Lower leg skin (tissue), 3 donors: ENCODE measurements at regions not wholly inside any gene's neighbourhood (a gene's known extent, or its start where the extent isn't known, plus 50 kb on each side); places are given as distances from the start of the nearest gene placed in this dataset.

Source experiments
- CTCF ChIP-seq, 3 donors: fragments of 450-650 bp; IDR thresholded peaks; one replicate each; pipeline ENCODE4 v1.5.1; 2016; ENCODE audit warnings: antibody characterized with exemption in 3 of 3, mild to moderate bottlenecking in 3 of 3, moderate library complexity in 2 of 3
- POLR2A ChIP-seq, 2 donors: fragments of 450-650 bp; IDR thresholded peaks; one replicate each; pipeline ENCODE4 v1.6.1; 2016 to 2017; ENCODE audit warnings: antibody characterized with exemption in 2 of 2, mild to moderate bottlenecking in 1 of 2, moderate library complexity in 1 of 2

GRCh38 chr4:25509646-25510045, 132.6 kb downstream of the ANAPC4 start:
- TF ChIP-seq CTCF (IDR thresholded peaks at IDR 0.05) (no peak), POLR2A (IDR thresholded peaks at IDR 0.05) (no peak)
